ENCODE measurements at regions not wholly inside any gene's neighbourhood (a gene's known extent, or its start where the extent isn't known, plus 50 kb on each side); places are given as distances from the start of the nearest gene placed in this dataset.

GRCh38 chrX:99705701-99706100 is 704.4 kb downstream of the PCDH19 start:
- ATAC-seq (no peak), DNase-seq (ENCODE audit: low spot score) (no peak)
- no peaks in the 10 kb centered on the region for H3K9me2 ChIP-seq (ENCODE audit: insufficient read depth)
- H4K20me1 ChIP-seq (replicated peaks; ENCODE audit: insufficient read depth) = no peaks in the 10 kb centered on the region
- no peak overlapping the region for H2AFZ ChIP-seq
- H3K4me2 ChIP-seq = no peak overlapping the region
- H3K4me3 ChIP-seq = no peak overlapping the region
- no peaks in the 10 kb centered on the region for H3K27me3 ChIP-seq (ENCODE audit: insufficient read depth)
- H3K27ac ChIP-seq (ENCODE audit: low read depth) = no peak overlapping the region
- H3F3A ChIP-seq (replicated peaks; ENCODE audit: low read depth) = no peaks in the 10 kb centered on the region
- Mint-ChIP-seq H3K4me1 (no peaks in the 10 kb centered on the region), H3K4me3 (no peak overlapping the region), H3K27me3 (ENCODE audit: insufficient read depth, low read depth, poor library complexity) (no peaks in the 10 kb centered on the region), H3K27ac (no peak overlapping the region), H3K9me3 (peaks cover 5% of the 10 kb centered on the region; the same call in 2 of the 3 replicates), H3K36me3 (ENCODE audit: low read depth) (peaks cover 6% of the 10 kb centered on the region; the same call in 2 of the 3 replicates)
- no peaks in the 10 kb centered on the region for H3K79me2 ChIP-seq (replicated peaks; ENCODE audit: insufficient read depth)
- no peak for TF ChIP-seq CTCF (conservative IDR thresholded peaks at IDR 0.05; ENCODE audit: low read depth in 2 of 2)
- TF ChIP-seq, protein P1, sequence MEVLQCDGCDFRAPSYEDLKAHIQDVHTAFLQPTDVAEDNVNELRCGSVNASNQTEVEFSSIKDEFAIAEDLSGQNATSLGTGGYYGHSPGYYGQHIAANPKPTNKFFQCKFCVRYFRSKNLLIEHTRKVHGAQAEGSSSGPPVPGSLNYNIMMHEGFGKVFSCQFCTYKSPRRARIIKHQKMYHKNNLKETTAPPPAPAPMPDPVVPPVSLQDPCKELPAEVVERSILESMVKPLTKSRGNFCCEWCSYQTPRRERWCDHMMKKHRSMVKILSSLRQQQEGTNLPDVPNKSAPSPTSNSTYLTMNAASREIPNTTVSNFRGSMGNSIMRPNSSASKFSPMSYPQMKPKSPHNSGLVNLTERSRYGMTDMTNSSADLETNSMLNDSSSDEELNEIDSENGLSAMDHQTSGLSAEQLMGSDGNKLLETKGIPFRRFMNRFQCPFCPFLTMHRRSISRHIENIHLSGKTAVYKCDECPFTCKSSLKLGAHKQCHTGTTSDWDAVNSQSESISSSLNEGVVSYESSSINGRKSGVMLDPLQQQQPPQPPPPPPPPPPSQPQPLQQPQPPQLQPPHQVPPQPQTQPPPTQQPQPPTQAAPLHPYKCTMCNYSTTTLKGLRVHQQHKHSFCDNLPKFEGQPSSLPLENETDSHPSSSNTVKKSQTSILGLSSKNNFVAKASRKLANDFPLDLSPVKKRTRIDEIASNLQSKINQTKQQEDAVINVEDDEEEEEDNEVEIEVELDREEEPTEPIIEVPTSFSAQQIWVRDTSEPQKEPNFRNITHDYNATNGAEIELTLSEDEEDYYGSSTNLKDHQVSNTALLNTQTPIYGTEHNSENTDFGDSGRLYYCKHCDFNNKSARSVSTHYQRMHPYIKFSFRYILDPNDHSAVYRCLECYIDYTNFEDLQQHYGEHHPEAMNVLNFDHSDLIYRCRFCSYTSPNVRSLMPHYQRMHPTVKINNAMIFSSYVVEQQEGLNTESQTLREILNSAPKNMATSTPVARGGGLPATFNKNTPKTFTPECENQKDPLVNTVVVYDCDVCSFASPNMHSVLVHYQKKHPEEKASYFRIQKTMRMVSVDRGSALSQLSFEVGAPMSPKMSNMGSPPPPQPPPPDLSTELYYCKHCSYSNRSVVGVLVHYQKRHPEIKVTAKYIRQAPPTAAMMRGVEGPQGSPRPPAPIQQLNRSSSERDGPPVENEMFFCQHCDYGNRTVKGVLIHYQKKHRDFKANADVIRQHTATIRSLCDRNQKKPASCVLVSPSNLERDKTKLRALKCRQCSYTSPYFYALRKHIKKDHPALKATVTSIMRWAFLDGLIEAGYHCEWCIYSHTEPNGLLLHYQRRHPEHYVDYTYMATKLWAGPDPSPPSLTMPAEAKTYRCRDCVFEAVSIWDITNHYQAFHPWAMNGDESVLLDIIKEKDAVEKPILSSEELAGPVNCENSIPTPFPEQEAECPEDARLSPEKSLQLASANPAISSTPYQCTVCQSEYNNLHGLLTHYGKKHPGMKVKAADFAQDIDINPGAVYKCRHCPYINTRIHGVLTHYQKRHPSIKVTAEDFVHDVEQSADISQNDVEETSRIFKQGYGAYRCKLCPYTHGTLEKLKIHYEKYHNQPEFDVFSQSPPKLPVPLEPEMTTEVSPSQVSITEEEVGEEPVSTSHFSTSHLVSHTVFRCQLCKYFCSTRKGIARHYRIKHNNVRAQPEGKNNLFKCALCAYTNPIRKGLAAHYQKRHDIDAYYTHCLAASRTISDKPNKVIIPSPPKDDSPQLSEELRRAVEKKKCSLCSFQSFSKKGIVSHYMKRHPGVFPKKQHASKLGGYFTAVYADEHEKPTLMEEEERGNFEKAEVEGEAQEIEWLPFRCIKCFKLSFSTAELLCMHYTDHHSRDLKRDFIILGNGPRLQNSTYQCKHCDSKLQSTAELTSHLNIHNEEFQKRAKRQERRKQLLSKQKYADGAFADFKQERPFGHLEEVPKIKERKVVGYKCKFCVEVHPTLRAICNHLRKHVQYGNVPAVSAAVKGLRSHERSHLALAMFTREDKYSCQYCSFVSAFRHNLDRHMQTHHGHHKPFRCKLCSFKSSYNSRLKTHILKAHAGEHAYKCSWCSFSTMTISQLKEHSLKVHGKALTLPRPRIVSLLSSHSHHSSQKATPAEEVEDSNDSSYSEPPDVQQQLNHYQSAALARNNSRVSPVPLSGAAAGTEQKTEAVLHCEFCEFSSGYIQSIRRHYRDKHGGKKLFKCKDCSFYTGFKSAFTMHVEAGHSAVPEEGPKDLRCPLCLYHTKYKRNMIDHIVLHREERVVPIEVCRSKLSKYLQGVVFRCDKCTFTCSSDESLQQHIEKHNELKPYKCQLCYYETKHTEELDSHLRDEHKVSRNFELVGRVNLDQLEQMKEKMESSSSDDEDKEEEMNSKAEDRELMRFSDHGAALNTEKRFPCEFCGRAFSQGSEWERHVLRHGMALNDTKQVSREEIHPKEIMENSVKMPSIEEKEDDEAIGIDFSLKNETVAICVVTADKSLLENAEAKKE (CRISPR knock-in tag; IDR thresholded peaks at IDR 0.05) = no peak
- TF ChIP-seq CREB1 (CRISPR knock-in tag; IDR thresholded peaks at IDR 0.05; ENCODE audit: low read depth) = no peak
- TF ChIP-seq, protein P2, sequence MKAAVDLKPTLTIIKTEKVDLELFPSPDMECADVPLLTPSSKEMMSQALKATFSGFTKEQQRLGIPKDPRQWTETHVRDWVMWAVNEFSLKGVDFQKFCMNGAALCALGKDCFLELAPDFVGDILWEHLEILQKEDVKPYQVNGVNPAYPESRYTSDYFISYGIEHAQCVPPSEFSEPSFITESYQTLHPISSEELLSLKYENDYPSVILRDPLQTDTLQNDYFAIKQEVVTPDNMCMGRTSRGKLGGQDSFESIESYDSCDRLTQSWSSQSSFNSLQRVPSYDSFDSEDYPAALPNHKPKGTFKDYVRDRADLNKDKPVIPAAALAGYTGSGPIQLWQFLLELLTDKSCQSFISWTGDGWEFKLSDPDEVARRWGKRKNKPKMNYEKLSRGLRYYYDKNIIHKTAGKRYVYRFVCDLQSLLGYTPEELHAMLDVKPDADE (IDR thresholded peaks at IDR 0.05) = no peak
- no peak for TF ChIP-seq STAT1 (IDR thresholded peaks at IDR 0.05; ENCODE audit: unreplicated experiment)
- TF ChIP-seq REST (IDR thresholded peaks at IDR 0.05; ENCODE audit: unreplicated experiment) = no peak
- no peak for TF ChIP-seq ZNF331 (CRISPR knock-in tag; IDR thresholded peaks at IDR 0.05; ENCODE audit: low read depth)
- no peak for TF ChIP-seq EZH2phosphoT487 (IDR thresholded peaks at IDR 0.05; ENCODE audit: unreplicated experiment)
- no peak for TF ChIP-seq POLR2AphosphoS5 (IDR thresholded peaks at IDR 0.05; ENCODE audit: low read depth)
- no peak for TF ChIP-seq ZNF114 (CRISPR knock-in tag; IDR thresholded peaks at IDR 0.05)
- no peak for TF ChIP-seq JUNB (IDR thresholded peaks at IDR 0.05; ENCODE audit: unreplicated experiment)
- TF ChIP-seq EZH2 (IDR thresholded peaks at IDR 0.05; ENCODE audit: low read depth, unreplicated experiment) = no peak
- no peak for TF ChIP-seq NANOG (IDR thresholded peaks at IDR 0.05; ENCODE audit: borderline replicate concordance)
- H3K36me3 ChIP-seq (ENCODE audit: insufficient read depth) = no peaks in the 10 kb centered on the region
- H3K4me1 ChIP-seq (ENCODE audit: insufficient read depth) = no peaks in the 10 kb centered on the region

Measured in GM23338 (cell line).